HepG2 (cell line): ENCODE measurements at regions not wholly inside any gene's neighbourhood (a gene's known extent, or its start where the extent isn't known, plus 50 kb on each side); places are given as distances from the start of the nearest gene placed in this dataset.

ENCODE experiments used
- ATAC-seq: fragments of 200-7000 bp; cut with Tn5 transposase; 3 replicates; pipeline ENCODE4 v1.9.1; 2020; ENCODE audit warnings: mild to moderate bottlenecking, moderate library complexity
- BruUV-seq: library from RNA; stranded (reverse); fragments of 400-500 nt; replicated peaks from 2 replicates; lab custom pipeline; 2021; lab: Mats Ljungman, UMichigan
- CTCF ChIA-PET: fragments of 300-600 bp; formaldehyde crosslinking; extraction: SDS; loops from one replicate; lab custom pipeline; 2021; ENCODE audit warnings: low total read pairs, inconsistent platforms, low intra/inter-chr PET ratio; lab: Yijun Ruan, JAX
- POLR2A ChIA-PET: fragments of 350-600 bp; sonication (Branson Sonifier 250); formaldehyde crosslinking; loops from one replicate; lab custom pipeline; 2020; ENCODE audit warnings: antibody characterized with exemption, inconsistent platforms; lab: Yijun Ruan, JAX
- DNase-seq: peaks from one replicate; pipeline ENCODE4 v3.0.0-alpha.2; 2015; ENCODE audit warnings: low spot score
- FAIRE-seq: peaks from 3 replicates; lab custom pipeline; 2011; peaks lifted over from hg19 to GRCh38; lab: Jason Lieb, UNC
- H2AFZ ChIP-seq: one replicate; pipeline ENCODE4 v1.6.1; 2011; ENCODE audit warnings: low read length, inconsistent platforms
- H3K27ac ChIP-seq: fragments of 300-600 bp; 3 replicates; pipeline ENCODE4 v1.8.0; 2011; ENCODE audit warnings: mixed run types, mild to moderate bottlenecking, mixed read lengths, low read length, inconsistent platforms; ENCODE audit not compliant: insufficient read depth; ENCODE audit errors: extremely low read length
- H3K27me3 ChIP-seq, 2 experiments: fragments of 200-600 bp in 1 of 2; 2 replicates in 1 of 2; 3 replicates in 1 of 2; pipeline versions ENCODE4 v1.6.0 to v1.8.0; 2011; ENCODE audit warnings: low read length in 2 of 2, mild to moderate bottlenecking in 2 of 2, moderate library complexity in 2 of 2, inconsistent platforms in 1 of 2; ENCODE audit not compliant: insufficient read depth in 2 of 2, control insufficient read depth in 1 of 2
- H3K36me3 ChIP-seq, 2 experiments: fragments of 200-600 bp in 1 of 2; replicated peaks in 1 of 2; 2 replicates in 1 of 2; 3 replicates in 1 of 2; pipeline versions ENCODE4 v1.5.1 to v1.8.0; 2011; ENCODE audit warnings: low read length in 2 of 2, inconsistent platforms in 1 of 2; ENCODE audit not compliant: insufficient read depth in 2 of 2, control insufficient read depth in 1 of 2
- H3K4me1 ChIP-seq: 2 replicates; pipeline ENCODE4 v1.5.1; 2012; ENCODE audit warnings: low read length, inconsistent platforms; ENCODE audit not compliant: insufficient read depth
- H3K4me2 ChIP-seq: 2 replicates; pipeline ENCODE4 v1.6.0; 2011; ENCODE audit warnings: low read depth, low read length, inconsistent platforms
- H3K4me3 ChIP-seq, 3 experiments: fragments of 200-600 bp in 1 of 3; sonication (generic), shearing (Covaris generic) in 1 of 3; replicated peaks in 1 of 3; 2 replicates each; pipeline ENCODE4 v1.5.1; 2011 to 2016; ENCODE audit warnings: low read length in 3 of 3, inconsistent platforms in 2 of 3, low read depth in 2 of 3, mild to moderate bottlenecking in 2 of 3, control low read depth in 1 of 3, mixed read lengths in 1 of 3; ENCODE audit not compliant: insufficient read depth in 1 of 3
- H3K79me2 ChIP-seq: one replicate; pipeline ENCODE4 v1.6.1; 2011; ENCODE audit warnings: low read length, inconsistent platforms; ENCODE audit not compliant: insufficient read depth
- H3K9ac ChIP-seq: 2 replicates; pipeline ENCODE4 v1.6.0; 2011; ENCODE audit warnings: mild to moderate bottlenecking, low read depth, low read length, inconsistent platforms; ENCODE audit not compliant: insufficient read depth
- H3K9me3 ChIP-seq: 2 replicates; pipeline ENCODE4 v1.5.1; 2012; ENCODE audit warnings: mild to moderate bottlenecking, low read length
- H4K20me1 ChIP-seq: 2 replicates; pipeline ENCODE4 v1.6.0; 2011; ENCODE audit warnings: inconsistent platforms, mild to moderate bottlenecking, low read length, moderate library complexity; ENCODE audit not compliant: insufficient read depth
- CBX2 ChIP-seq, 2 experiments: fragments of 200-600 bp in 1 of 2; sonication (generic); formaldehyde crosslinking in 1 of 2; IDR thresholded peaks; 2 replicates each; pipeline versions ENCODE4 v1.7.0 to v1.8.1; 2018 to 2022; ENCODE audit warnings: low read depth in 2 of 2, low read length in 1 of 2, mild to moderate bottlenecking in 1 of 2, missing genetic modification reagents in 1 of 2
- DRAP1 ChIP-seq: IDR thresholded peaks from 2 replicates; pipeline ENCODE4 v1.6.1; 2016; ENCODE audit warnings: missing genetic modification reagents, missing compliant biosample characterization
- GTF2F1 ChIP-seq: fragments of 150-350 bp; IDR thresholded peaks from 2 replicates; pipeline ENCODE4 v1.6.1; 2014; ENCODE audit warnings: low read length
- HMG20A ChIP-seq: IDR thresholded peaks from 2 replicates; pipeline ENCODE4 v1.6.1; 2016; ENCODE audit warnings: borderline replicate concordance
- MAZ ChIP-seq, 2 experiments: sonication (generic) in 1 of 2; formaldehyde crosslinking in 1 of 2; IDR thresholded peaks; 2 replicates each; pipeline versions ENCODE4 v1.5.0 to v1.6.1; 2012 to 2020; ENCODE audit warnings: low read depth in 2 of 2, mild to moderate bottlenecking in 2 of 2, borderline replicate concordance in 1 of 2, improper control_type of control experiment in 1 of 2, low read length in 1 of 2, missing genetic modification reagents in 1 of 2, moderate library complexity in 1 of 2
- PAWR ChIP-seq: sonication (generic); formaldehyde crosslinking; IDR thresholded peaks from 2 replicates; pipeline ENCODE4 v1.4.0; 2020; ENCODE audit warnings: missing genetic modification reagents, mild to moderate bottlenecking, borderline replicate concordance
- ZBTB46 ChIP-seq: sonication (generic); formaldehyde crosslinking; IDR thresholded peaks from 2 replicates; pipeline ENCODE4 v1.4.0; 2020; ENCODE audit warnings: mild to moderate bottlenecking, missing genetic modification reagents, borderline replicate concordance
- ZMAT3 ChIP-seq: sonication (generic); formaldehyde crosslinking; conservative IDR thresholded peaks from 2 replicates; pipeline ENCODE4 v1.7.0; 2021; ENCODE audit warnings: missing genetic modification reagents
- ZNF749 ChIP-seq: sonication (generic); formaldehyde crosslinking; IDR thresholded peaks from 2 replicates; pipeline ENCODE4 v1.8.0; 2022; ENCODE audit warnings: mild to moderate bottlenecking, missing genetic modification reagents, moderate library complexity, borderline replicate concordance
- ZNF781 ChIP-seq: sonication (generic); formaldehyde crosslinking; IDR thresholded peaks from 2 replicates; pipeline ENCODE4 v1.5.1; 2020; ENCODE audit warnings: borderline replicate concordance, mild to moderate bottlenecking, missing genetic modification reagents; ENCODE audit errors: not compliant biosample characterization
- ZNF784 ChIP-seq: sonication (generic); formaldehyde crosslinking; IDR thresholded peaks from 2 replicates; pipeline ENCODE4 v1.5.1; 2020; ENCODE audit warnings: missing genetic modification reagents, mild to moderate bottlenecking, borderline replicate concordance
- ZSCAN20 ChIP-seq: sonication (generic); formaldehyde crosslinking; IDR thresholded peaks from 2 replicates; pipeline ENCODE4 v1.4.0; 2020; ENCODE audit warnings: missing genetic modification reagents, mild to moderate bottlenecking, borderline replicate concordance
- whole genome bisulfite sequencing: methylation state at CpG from one replicate; pipeline ENCODE4 v1.1.6; 2017; ENCODE audit warnings: low lambda C conversion rate; 5-methylcytosine and 5-hydroxymethylcytosine counted together
- in situ Hi-C: cut with HindIII; loops from 2 replicates; pipeline ENCODE4 v1.10.0; 2017; ENCODE audit warnings: low pct_unique_long_range_greater_than_20kb; ENCODE audit not compliant: extremely low pct_ligation_motif_present
- intact Hi-C: fragments of 100-400 bp; cut with micrococcal nuclease; formaldehyde crosslinking; loops from one replicate; pipeline ENCODE4 v1.10.0; 2022; ENCODE audit not compliant: unreplicated experiment
- TF ChIP-seq, protein P1 (sequence below): sonication (generic); formaldehyde crosslinking; IDR thresholded peaks from 2 replicates; pipeline ENCODE4 v1.5.1; 2020; ENCODE audit warnings: mild to moderate bottlenecking, missing genetic modification reagents, borderline replicate concordance
- TF ChIP-seq, protein P2 (sequence below): sonication (generic); formaldehyde crosslinking; IDR thresholded peaks from 2 replicates; pipeline ENCODE4 v1.5.1; 2020; ENCODE audit warnings: missing genetic modification reagents, mild to moderate bottlenecking, borderline replicate concordance
- TF ChIP-seq, protein P3 (sequence below): IDR thresholded peaks from 2 replicates; pipeline ENCODE4 v1.4.0; 2020; ENCODE audit warnings: mild to moderate bottlenecking, missing genetic modification reagents

DNA sequence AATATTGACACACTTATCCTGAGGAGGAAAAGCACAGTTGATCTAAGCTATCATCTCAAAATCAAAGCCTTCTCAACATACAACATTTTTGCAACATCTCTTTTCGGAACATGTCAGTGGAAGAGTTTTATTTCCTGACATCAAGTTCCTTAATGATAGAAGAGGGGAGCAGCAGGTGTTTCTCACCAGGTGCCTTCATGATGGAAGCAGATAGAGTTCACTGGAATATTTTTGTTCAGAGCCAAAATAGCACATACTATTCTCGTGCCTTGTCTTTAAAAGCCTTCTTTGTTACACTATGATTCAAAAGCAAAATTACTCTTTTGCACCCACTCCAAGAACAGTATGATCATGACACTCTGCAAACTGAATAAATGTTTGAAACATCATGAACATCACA lies 176.9 kb upstream of the CCNG1 start:
- no peak overlapping the region for H3K9ac ChIP-seq
- no peaks in the 10 kb centered on the region for H3K36me3 ChIP-seq
- H3K27ac ChIP-seq, result no peak overlapping the region
- DNase-seq (no peak), ATAC-seq (no peak), FAIRE-seq (no peak)
- no peak overlapping the region for H3K4me3 ChIP-seq
- BruUV-seq, result no TSS peak
- no peaks in the 10 kb centered on the region for H3K9me3 ChIP-seq
- ChIA-PET CTCF (no interaction called here), POLR2A (no interaction called here)
- H2AFZ ChIP-seq, result no peak overlapping the region
- TF ChIP-seq ZNF749 (CRISPR knock-in tag), result no peak
- TF ChIP-seq ZMAT3 (CRISPR knock-in tag), result no peak
- TF ChIP-seq GTF2F1, result no peak
- TF ChIP-seq, protein P1, sequence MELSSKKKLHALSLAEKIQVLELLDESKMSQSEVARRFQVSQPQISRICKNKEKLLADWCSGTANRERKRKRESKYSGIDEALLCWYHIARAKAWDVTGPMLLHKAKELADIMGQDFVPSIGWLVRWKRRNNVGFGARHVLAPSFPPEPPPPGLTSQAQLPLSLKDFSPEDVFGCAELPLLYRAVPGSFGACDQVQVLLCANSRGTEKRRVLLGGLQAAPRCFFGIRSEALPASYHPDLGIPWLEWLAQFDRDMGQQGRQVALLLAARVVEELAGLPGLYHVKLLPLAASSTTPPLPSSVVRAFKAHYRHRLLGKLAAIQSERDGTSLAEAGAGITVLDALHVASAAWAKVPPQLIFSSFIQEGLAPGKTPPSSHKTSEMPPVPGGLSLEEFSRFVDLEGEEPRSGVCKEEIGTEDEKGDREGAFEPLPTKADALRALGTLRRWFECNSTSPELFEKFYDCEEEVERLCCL, result no peak
- no peak for TF ChIP-seq ZBTB46 (CRISPR knock-in tag)
- TF ChIP-seq ZNF781 (CRISPR knock-in tag), result no peak
- TF ChIP-seq CBX2 (IDR thresholded peaks at IDR 0.05; ENCODE audit: low read depth, low read length), result no peak
- no peak for TF ChIP-seq CBX2 (CRISPR knock-in tag; IDR thresholded peaks at IDR 0.05; ENCODE audit: low read depth)
- TF ChIP-seq, protein P2, sequence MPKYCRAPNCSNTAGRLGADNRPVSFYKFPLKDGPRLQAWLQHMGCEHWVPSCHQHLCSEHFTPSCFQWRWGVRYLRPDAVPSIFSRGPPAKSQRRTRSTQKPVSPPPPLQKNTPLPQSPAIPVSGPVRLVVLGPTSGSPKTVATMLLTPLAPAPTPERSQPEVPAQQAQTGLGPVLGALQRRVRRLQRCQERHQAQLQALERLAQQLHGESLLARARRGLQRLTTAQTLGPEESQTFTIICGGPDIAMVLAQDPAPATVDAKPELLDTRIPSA (CRISPR knock-in tag), result no peak
- TF ChIP-seq PAWR (CRISPR knock-in tag), result no peak
- TF ChIP-seq DRAP1 (CRISPR knock-in tag), result no peak
- no peak for TF ChIP-seq HMG20A (CRISPR knock-in tag)
- no peak for TF ChIP-seq ZSCAN20
- no peak for TF ChIP-seq MAZ (IDR thresholded peaks at IDR 0.05; ENCODE audit: borderline replicate concordance, low read depth, low read length)
- TF ChIP-seq MAZ (CRISPR knock-in tag; IDR thresholded peaks at IDR 0.05; ENCODE audit: low read depth), result no peak
- no peak for TF ChIP-seq ZNF784 (CRISPR knock-in tag)
- TF ChIP-seq, protein P3, sequence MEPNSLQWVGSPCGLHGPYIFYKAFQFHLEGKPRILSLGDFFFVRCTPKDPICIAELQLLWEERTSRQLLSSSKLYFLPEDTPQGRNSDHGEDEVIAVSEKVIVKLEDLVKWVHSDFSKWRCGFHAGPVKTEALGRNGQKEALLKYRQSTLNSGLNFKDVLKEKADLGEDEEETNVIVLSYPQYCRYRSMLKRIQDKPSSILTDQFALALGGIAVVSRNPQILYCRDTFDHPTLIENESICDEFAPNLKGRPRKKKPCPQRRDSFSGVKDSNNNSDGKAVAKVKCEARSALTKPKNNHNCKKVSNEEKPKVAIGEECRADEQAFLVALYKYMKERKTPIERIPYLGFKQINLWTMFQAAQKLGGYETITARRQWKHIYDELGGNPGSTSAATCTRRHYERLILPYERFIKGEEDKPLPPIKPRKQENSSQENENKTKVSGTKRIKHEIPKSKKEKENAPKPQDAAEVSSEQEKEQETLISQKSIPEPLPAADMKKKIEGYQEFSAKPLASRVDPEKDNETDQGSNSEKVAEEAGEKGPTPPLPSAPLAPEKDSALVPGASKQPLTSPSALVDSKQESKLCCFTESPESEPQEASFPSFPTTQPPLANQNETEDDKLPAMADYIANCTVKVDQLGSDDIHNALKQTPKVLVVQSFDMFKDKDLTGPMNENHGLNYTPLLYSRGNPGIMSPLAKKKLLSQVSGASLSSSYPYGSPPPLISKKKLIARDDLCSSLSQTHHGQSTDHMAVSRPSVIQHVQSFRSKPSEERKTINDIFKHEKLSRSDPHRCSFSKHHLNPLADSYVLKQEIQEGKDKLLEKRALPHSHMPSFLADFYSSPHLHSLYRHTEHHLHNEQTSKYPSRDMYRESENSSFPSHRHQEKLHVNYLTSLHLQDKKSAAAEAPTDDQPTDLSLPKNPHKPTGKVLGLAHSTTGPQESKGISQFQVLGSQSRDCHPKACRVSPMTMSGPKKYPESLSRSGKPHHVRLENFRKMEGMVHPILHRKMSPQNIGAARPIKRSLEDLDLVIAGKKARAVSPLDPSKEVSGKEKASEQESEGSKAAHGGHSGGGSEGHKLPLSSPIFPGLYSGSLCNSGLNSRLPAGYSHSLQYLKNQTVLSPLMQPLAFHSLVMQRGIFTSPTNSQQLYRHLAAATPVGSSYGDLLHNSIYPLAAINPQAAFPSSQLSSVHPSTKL (CRISPR knock-in tag), result no peak
- H3K4me1 ChIP-seq, result no peaks in the 10 kb centered on the region
- H3K79me2 ChIP-seq, result no peaks in the 10 kb centered on the region
- no peaks in the 10 kb centered on the region for H4K20me1 ChIP-seq
- intact Hi-C loops (no loop called here), in situ Hi-C loops (no loop called here)
- 21% methylated on average over 2 of the region's 2 CpGs for WGBS
- no peak overlapping the region for H3K4me2 ChIP-seq
- H3K27me3 ChIP-seq, result no peaks in the 10 kb centered on the region
